Activated CD4-positive, alpha-beta T cell treated with anti-CD3 and anti-CD28 coated beads for 48 hours (primary cell): ENCODE measurements at regions not wholly inside any gene's neighbourhood (a gene's known extent, or its start where the extent isn't known, plus 50 kb on each side); places are given as distances from the start of the nearest gene placed in this dataset.
A peak's percentile ranks its signal among the peaks of the same experiment; 100 is the strongest.
"Not testable (repeated sequence)": the region's sequence is repeated elsewhere in the genome, so short reads cannot be mapped to it uniquely, and the experiment has no call there.

Experiments used
- DNase-seq: peaks from one replicate; pipeline ENCODE4 v3.0.0-alpha.2; 2020

DNA sequence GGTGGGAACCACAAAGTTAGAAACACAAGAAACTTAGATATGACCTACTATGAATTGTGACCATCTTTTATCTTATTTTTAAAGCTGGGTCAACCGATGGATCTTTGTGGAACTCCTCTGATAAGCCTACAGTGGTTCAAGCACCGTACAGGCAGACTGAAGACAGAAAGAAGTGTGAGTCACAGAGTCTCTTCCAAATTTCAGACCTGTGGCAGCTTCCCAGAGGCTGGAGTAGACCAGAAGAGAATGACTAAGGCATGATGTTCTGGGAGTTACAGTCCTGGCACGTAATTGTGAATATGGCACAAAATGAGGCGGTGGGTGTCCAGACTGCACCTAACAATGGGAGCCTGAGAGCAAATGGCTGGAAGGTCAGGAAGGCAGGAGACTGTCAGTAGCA lies 70.0 kb downstream of the LMO4 start:
- no peak for DNase-seq

DNA sequence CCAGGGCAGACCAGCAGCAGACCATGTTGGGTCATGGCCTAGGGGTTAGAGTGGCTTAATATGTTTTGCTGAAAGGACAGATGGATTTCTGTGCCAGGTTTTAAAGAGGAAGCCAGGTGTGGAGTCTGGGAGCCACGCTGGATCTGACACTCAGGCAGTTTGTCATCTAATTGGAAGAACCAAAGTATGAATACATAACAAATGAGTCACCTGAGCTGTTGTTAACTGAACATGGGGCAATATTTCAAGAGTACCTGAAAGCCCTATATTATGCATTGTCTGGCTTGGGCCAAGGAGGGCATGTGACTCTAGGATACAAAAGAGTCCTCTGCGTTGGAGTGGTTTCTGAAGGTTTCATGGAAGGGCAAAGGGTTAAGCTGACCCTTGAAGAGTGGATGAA lies 70.6 kb downstream of the LMO4 start:
- DNase-seq, result no peak

DNA sequence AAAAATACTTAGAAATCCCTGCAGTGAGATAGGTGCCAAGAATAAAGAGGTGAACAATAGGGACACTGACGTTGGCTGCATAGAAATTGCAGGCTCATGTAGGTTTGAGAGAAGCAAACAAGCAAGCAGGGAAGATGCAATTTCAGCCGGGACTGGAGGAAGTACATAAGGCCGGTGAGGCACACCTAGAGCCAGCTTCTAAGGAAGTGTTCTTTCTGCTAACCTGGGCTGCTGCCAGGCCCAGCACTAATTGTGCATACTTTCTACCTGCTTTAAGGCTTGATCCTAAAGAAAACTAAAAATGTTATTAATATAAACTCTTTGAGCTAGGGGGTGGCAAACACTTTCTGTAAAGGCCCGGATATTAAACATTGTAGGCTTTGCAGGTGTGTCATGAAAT lies 71.0 kb downstream of the LMO4 start:
- DNase-seq, result no peak

DNA sequence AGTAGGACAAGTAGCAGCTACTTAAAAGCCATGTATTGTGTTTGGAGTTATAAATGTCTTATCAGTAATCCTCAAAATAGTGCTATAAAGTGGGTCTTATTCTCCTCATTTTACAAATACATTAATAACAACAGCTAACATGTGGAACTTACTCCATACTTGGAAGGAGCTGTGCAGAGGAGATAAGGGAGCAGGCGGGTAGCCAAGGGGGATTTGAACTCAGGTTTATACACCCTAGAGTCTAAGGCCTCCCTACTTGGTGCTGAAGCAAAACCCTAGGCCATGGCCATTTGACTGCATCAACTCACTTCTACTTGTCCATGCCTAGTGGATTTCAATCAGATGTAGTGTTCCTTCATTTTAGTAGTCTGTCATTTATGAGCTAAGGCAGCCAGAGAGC lies 72.1 kb downstream of the LMO4 start:
- DNase-seq, result no peak

DNA sequence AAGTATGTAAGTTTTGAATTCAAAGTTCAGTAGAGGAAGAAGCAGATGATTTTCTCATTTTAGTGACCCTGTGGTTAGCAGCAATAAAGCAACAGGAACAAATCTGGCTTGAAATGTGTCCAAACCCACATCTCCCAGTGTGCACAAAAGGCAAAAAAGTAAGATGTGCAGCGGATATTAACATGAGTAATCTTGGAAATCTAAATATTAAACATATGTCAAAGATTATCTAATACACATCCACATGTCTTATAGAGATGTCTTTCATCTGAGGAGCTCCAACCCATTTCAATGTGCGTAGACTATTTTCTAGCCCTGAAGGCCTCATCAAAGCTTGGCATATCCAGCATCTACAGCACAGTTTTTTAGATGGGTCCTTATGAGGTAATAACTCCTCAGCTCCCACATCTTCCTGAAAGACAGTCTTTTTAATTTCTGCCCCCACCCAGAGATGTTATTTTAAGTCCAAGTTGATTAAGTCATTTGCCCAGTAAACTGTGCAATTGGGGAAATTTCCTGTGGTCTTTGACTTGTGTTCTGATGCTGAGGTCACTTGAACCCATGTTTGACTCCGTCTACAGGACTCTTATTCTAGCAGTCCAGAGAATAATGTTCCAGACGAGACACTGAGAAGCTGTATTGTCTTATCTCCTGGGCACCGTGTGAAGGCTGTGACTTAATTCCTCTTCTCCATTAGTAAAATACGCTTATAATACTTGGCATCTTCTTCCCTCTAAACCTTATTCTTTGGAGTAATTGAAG lies 73.7 kb downstream of the LMO4 start:
- DNase-seq, result no peak

DNA sequence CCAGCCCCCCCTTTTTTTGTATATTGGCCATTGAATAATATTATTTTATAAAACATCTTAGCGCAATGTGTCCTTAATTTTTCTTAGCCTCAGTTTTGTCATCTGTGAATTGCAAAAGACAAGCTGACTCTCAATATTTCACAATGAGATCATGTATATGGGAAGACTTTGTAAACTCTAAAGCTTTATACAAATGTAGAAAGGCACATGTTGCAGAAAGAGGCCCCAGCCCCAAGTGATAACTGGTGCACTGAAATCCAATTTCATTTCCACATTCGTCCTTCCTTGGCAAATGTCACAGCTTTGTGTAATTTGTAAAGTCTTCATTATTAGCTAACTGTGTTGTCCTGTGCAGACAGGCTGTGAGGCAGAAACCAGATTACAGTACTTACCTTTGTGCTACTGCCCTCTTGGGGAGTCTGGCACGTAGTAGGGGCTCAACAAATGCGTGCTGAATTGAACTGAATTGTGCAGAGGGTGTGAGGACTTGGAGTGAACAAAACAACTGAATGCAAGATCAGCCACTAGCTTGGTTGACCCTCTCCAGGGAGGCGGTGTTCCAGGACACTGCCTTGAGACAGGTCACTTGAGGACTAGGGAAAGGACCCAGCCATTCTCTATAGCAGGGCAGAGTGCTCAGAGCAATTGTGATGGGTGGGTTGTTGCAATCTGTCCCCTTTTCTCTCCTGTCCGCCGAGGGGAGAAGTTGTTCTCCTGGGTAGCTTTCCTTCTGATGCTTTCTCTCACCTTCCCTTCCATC lies 74.6 kb downstream of the LMO4 start:
- DNase-seq, result no peak

DNA sequence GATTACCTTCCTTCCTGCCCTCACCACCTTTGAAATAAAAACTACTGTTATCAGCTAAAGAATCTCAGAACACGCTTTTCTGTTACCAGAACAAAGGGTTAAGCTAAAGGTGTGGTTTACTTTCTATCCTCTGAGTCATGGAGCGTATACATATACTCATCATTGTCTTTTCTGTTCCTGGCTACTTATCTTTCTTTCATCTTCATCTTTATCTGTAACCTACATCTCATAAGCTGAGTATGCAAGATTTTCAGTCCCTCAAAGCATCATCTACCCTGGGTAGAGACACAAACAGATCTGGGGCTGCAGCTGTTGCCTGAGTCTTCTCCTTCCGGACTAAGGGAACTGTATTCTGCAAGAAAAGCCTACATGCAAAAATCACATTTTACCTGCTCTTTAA lies 75.6 kb downstream of the LMO4 start:
- DNase-seq, result peak; percentile 11

DNA sequence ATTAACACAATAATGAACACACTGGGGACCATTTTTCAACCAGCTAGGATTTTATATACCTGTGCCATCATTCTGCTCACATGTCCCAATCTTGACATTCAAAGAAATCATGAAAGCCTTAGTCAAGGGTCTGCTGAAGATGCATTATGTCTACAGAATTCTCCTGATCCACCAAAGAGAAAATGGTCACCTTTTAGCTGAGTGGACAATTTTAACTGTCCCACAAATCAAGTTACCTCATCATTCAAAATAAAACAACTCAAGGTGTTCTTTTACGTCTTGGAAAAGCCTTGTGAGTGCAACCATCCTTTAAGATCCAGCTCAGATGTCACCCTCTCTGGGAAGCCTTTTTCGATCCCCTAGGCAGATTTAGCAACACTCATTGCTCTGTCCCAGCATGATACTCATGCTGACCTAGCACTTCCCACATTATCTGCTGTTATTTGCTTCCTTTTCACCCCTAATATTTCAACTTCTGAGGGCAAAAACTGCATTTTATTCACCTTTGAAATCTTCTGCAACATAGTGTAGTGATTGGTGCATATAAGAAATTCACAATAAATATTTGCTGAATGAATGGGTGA lies 80.1 kb downstream of the LMO4 start:
- no peak for DNase-seq

DNA sequence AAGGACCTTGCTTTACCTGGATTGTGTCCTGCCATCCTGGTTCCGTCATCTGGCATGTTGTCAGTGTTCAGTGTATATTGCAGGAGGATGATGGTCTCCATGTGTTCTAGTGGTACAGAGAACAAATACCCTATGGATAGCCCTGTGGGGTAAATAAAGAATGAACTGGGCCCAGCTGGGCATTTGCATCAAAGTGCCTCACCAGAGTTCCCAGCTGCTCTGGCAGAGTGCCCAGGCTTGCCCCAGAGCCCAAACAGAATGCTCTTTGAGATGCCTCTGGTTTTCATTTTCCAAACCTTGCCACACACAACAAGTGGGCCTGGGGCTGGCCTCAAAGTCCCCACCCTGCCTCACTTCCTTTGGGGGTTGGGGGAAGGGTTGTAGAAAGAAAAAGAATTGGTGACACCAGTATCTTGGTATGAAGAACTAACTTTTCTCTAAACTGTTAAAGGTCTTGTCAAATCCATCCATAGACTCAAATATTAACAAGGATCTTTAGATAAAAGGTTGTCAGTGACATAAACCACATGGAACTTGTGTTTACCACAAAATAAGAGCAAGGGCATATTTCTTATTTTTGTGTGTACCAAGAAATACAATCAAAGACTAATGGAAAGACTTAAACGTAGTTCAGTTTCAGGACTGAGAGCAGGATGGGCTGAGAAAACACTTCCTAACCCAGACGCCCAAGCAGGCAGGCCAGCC lies 82.2 kb downstream of the LMO4 start:
- no peak for DNase-seq

DNA sequence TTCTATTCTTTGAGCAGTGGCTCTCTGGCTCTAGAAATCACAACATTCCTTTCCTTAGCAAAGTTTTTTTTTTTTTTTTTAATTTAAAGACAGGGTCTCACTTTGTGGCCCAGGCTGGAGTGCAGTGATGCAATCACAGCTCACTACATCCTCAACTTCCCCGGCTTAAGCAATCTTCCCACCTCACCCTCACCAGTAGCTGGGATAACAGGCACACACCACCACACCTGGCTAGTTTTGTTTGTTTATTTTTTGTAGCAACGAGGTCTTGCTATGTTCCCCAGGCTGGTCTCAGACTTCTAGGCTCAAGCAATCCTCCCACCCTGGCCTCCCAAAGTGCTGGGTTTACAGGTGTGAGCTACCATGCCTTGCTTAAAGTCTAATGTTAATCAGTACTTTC lies 85.2 kb downstream of the LMO4 start:
- DNase-seq, result not testable (repeated sequence)

DNA sequence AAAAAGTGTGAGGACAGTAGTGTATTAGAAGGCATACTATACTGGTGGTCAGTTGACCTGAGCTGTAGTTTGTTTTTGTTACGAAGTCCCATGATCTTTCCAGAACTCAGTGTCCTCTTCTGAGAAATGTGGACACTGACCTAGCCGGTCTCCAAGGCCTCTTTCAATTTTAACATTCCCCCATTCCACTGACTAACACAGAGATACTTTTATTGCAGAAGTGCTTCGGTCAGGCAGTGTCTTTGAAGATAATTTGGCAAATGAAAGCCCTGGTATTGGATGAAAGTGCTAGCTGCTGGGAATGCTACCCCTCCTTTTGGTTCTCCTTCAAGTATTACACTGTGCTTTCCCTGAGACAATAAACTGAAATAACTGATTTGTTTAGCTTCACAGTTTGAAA lies 89.4 kb downstream of the LMO4 start:
- no peak for DNase-seq

DNA sequence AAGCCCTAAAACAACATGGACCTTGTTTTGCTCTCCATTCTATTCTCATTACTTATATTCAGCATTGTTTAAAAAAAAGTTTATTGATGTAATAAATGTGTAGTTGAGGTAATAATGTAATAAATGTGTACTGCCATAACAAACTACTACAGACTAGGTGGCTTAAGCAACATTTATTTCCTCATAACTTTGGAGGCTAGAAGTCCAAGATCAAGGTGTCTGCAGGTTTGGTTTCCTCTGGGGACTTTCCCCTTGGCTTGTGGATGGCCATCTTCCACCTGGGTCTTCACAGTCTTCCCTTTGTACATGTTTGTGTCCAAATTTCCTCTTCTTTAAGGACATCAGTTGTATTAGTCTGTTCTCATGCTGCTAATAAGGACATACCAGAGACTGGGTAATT lies 93.1 kb downstream of the LMO4 start:
- no peak for DNase-seq

DNA sequence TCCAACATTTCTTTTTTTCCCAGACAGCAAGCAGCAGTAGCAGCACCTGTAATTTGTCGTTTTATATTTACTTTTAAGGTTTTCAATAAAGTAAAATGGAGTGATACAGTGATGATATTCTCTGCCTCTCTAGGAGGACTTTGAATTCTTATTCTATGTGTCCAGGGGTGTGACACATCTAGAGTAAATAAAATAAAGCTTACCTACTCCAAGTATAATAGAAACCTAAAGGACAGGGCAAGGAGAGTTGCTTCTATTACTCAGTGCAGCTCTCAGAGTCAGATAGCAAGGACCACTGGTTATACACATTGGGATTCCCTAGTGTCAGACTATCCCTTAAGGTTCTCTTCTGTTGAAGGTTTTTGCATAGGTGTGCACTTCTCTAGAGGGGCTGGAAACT lies 95.9 kb downstream of the LMO4 start:
- DNase-seq, result no peak

DNA sequence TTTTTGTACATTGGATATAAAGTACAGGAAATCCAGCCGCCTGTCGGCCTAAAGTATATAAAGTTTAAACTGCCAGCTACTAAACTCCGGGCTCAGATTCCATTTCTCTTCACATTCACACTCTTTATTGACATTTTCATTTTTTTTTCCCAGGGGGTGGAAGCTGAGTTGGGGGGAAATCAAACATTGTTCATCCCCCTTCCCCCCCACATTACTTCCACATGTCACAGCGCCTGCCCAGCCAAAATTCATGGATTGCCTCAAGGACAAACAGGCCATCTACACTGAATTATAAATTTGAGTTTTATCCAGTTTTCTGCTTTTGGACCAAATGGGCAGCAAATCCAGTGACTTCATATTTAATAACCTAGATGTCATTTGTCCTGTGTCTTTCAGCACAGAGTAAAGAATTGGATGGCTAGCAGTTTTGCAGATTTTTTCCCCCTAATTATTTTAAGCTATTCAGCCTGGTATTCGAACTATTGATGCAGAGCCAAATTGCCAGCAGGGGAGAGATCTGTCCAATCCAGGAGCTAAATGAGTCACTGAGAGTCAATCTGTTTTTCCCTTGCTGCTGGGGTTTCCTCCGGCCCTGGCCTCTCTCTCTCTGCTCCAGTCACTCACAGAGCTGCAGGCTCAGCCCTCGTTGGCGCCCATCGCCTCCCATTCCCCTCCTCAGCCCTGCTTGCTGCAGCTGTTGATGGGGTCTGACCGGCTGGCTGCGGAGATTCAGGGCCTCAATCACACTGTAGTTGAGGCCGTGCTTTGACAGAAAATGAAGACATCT lies 98.0 kb downstream of the LMO4 start:
- DNase-seq, result no peak

DNA sequence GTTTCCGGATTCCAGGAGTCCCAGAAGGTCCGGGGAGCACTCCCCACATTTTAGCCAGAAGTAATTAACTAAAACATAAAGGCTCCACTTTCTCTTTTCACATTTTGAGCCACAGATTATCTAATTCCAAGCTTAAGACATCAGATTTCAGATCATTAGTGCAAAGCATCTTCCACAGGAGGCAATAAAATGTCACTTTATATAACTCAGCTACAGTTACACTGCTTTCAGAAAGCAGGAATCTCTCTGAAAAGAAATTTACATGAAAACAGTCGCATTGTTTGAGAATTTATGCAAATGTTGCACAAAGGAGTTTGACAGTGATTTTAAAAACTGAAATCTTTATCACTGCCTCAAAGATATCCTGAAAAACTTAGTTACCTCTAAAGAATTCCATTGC lies 99.7 kb downstream of the LMO4 start:
- DNase-seq, result no peak

DNA sequence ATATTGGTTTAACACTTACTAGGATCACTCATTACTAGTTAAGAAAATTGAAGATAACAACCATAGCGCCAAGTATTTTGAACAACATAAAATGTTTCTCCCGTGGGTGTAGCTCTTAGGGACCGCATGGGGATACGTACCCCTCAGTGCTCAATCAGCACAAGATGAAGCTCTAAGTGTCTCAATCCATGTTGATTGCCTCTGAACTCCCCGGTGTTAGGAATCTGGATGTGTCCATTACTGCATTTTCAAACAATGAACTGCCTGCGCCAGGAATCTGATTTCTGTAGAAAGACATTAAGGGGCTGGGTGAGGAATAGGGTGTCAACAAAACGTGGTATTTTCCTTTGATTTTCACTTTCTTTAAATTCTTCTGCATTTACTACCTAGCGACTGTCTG lies 100.2 kb downstream of the LMO4 start:
- no peak for DNase-seq

DNA sequence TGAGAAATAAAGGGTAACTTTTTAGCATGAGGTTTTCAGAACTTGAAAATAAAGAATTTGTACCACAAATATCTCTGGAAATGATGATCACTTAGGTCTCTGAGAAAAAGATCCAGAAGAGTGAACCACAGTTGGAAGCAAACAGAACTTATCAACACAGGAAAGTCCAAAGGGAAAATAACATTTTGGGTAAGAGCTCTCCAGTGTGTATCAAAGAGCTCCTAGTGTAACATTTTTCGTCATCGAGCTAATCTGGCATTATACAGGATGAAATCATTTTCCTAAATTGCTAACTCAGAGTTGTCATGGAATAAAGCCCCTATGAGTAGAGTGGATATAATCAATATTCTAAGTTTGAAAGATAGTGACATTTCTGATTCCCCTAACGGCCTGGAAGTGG lies 104.0 kb downstream of the LMO4 start:
- DNase-seq, result no peak

DNA sequence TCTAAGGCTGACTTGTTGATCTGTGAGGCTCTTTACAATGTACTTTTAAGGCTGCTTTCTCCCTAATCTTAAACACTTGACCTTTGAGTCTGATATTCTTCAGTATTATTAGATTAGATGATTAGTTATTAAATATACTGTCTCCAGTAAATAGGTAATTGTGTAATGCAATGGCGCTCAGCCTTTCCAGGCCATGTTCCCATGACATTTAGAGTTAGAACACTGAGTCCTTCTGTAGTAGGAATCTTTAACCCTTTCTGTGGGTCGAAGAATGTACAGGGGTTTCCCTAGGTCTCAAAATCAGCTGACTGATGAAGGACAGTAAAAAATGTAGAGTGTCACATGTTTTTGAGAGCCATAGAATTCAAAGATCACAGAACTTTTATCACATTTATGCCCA lies 104.4 kb downstream of the LMO4 start:
- DNase-seq, result not testable (repeated sequence)

DNA sequence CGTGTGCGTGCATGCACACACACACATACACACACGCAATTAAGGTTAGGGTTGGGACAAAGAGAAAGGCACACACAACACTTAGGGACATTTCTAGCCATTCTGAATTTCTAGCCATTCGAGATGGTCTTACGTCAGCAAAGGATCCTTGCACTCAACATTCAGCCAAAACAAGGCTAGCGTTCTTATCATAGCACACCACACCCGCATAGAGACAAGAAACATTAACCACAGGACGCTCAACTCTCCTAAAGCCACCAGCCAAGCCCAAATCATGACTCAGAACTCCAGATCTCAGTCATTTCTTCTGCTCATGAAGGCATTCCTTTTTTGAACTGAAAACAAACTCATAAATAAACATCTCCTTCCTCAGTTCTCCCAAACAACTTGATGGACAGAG lies 106.8 kb downstream of the LMO4 start:
- DNase-seq, result no peak

DNA sequence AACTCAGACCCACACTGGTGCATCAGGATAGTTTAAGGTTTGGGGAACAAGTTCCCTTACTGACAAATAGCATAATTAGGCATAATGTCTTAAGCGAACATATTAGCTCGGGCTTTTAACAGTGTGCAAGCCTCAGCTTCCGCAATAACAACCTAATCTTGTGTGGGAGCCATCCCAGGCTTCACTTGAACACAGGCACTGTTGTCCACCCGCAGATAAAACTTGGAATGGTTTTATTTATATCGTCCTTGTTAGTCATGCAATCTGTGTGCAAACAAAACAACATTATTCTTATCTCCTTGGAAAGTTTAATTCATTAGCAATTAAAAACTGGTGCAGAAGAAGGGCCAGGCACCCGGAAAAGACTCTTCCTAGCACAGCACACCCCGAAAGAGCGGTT lies 107.4 kb downstream of the LMO4 start:
- DNase-seq, result not testable (repeated sequence)

DNA sequence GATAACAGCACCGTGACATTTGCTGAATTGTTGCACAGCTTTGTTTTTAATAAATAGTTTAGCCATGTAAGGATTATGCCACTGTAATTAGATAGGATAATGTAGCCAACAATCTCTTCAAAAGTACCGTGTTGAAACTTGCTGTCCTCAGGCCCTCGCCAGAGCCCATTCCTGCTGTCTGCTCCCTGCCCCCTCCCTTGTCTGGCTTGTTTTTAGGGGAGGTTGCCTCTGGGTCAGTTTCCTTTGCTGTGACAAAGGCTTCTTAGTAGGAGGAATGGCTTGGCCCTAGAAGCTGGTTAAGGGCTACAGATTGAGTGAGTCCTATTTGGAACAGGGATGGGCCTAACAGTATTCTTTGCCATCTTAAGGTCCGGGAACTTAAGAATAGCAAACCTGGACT lies 107.9 kb downstream of the LMO4 start:
- no peak for DNase-seq

DNA sequence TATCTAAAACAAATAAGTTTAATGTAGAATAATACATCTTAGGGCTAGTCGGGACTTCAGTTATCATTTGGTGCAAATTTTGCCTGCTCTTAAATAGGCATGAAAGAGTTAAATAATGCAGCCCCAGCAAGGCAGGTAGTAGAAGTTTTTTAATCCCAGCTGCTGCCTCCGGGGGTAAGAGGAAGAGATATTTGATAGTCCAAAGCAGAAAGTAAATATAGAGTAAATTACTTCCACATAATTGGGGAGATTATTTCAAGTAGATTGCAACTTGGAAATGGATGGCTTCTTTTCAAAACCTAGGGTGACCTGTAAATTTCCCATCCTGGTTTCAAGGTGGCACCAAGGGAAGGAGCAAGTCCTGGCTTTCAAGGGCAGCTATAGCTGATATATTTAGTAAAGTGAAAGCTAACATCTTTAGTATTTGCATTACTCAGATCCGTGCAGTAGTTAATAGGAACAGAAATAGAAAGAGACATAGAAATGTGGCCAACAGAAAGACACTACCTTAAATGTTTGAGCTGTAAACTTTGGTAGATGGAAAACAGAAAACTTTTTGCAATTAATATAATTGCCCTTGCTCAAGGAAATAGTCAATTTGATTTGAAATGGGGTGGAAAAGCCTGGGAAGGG lies 109.1 kb downstream of the LMO4 start:
- DNase-seq, result no peak
